ENCODE measurements at regions not wholly inside any gene's neighbourhood (a gene's known extent, or its start where the extent isn't known, plus 50 kb on each side); places are given as distances from the start of the nearest gene placed in this dataset.

DNA sequence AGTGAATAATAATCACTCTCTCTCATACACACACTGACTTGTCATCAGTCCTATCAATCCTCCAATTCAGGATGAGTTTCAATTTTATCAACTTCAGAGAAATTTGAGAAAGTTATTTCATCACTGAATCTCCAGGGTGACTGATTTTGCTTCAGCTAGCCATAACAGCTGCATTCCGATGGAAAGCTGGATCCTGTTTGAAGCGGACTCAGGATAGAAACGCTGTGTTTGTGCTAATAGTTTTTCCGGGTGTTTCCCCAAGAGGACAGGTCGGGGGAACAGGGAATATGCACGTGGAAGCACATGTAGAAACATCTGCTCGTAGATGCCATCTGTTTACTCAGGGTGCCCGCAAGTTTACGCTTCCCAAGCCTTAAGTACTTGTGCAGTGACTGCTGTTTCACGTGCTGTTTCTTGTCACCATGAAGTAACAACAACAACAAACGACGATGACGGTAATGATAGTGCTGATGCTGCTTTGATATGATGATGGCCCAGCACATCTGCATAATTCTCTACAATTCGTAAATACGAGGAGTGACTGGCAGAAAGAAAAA is 263.7 kb upstream of the DAPK1 start:
- TF ChIP-seq, protein P1, sequence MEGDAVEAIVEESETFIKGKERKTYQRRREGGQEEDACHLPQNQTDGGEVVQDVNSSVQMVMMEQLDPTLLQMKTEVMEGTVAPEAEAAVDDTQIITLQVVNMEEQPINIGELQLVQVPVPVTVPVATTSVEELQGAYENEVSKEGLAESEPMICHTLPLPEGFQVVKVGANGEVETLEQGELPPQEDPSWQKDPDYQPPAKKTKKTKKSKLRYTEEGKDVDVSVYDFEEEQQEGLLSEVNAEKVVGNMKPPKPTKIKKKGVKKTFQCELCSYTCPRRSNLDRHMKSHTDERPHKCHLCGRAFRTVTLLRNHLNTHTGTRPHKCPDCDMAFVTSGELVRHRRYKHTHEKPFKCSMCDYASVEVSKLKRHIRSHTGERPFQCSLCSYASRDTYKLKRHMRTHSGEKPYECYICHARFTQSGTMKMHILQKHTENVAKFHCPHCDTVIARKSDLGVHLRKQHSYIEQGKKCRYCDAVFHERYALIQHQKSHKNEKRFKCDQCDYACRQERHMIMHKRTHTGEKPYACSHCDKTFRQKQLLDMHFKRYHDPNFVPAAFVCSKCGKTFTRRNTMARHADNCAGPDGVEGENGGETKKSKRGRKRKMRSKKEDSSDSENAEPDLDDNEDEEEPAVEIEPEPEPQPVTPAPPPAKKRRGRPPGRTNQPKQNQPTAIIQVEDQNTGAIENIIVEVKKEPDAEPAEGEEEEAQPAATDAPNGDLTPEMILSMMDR (IDR thresholded peaks at IDR 0.05), result no peak
- no peak for TF ChIP-seq POLR2A (IDR thresholded peaks at IDR 0.05)
